ENCODE measurements at regions not wholly inside any gene's neighbourhood (a gene's known extent, or its start where the extent isn't known, plus 50 kb on each side); places are given as distances from the start of the nearest gene placed in this dataset.

GRCh38 chr2:203813684-203814083, 53.9 kb upstream of the CTLA4 start:
- no peak overlapping the region for H3K9ac ChIP-seq (ENCODE audit: low read length)

GRCh38 chr2:203814661-203815540, 52.7 kb upstream of the CTLA4 start:
- Histone ChIP-seq H3K4me1 (ENCODE audit: low read length) (peaks cover 24% of the 10 kb centered on the region), H3K9me3 (ENCODE audit: insufficient read depth, low read length) (no peaks in the 10 kb centered on the region), H3K4me2 (ENCODE audit: low read length) (peak overlapping the region; percentile 58)

More at GRCh38 chr2:203813684-203814083, 53.9 kb upstream of the CTLA4 start:
- no peak overlapping the region for H3K27ac ChIP-seq (ENCODE audit: low read length)
- no peak overlapping the region for H2AFZ ChIP-seq (ENCODE audit: low read depth, low read length)
- H3K9me3 ChIP-seq (ENCODE audit: insufficient read depth, low read length): no peaks in the 10 kb centered on the region
- H4K20me1 ChIP-seq (ENCODE audit: insufficient read depth, low read length): no peaks in the 10 kb centered on the region
- no peak overlapping the region for H3K4me3 ChIP-seq (ENCODE audit: low read length)
- TF ChIP-seq EZH2phosphoT487 (IDR thresholded peaks at IDR 0.05; ENCODE audit: low read depth) (no peak), CTCF (IDR thresholded peaks at IDR 0.05; ENCODE audit: low read depth, low read length) (no peak)
- H3K4me1 ChIP-seq (ENCODE audit: low read length): peaks cover 24% of the 10 kb centered on the region
- H3K27me3 ChIP-seq (ENCODE audit: low read depth, low read length): peaks cover 76% of the 10 kb centered on the region
- H3K36me3 ChIP-seq (replicated peaks; ENCODE audit: low read depth, low read length): no peaks in the 10 kb centered on the region
- H3K79me2 ChIP-seq (ENCODE audit: low read length): no peaks in the 10 kb centered on the region
- H3K4me2 ChIP-seq (ENCODE audit: low read length): no peak overlapping the region

GRCh38 chr2:203815541-203815898, 52.1 kb upstream of the CTLA4 start:
- no peak overlapping the region for H2AFZ ChIP-seq (ENCODE audit: low read depth, low read length)

More at GRCh38 chr2:203814661-203815540, 52.7 kb upstream of the CTLA4 start:
- TF ChIP-seq CTCF (IDR thresholded peaks at IDR 0.05; ENCODE audit: low read depth, low read length) (peak; percentile 84), EZH2phosphoT487 (IDR thresholded peaks at IDR 0.05; ENCODE audit: low read depth) (no peak)
- no peaks in the 10 kb centered on the region for H3K36me3 ChIP-seq (replicated peaks; ENCODE audit: low read depth, low read length)
- H2AFZ ChIP-seq (ENCODE audit: low read depth, low read length): no peak overlapping the region
- no peak overlapping the region for H3K27ac ChIP-seq (ENCODE audit: low read length)
- H3K79me2 ChIP-seq (ENCODE audit: low read length): no peaks in the 10 kb centered on the region
- 0 out of 2 replicates have a peak, but pooled peaks cover 2% of the 10 kb centered on the region for H4K20me1 ChIP-seq (ENCODE audit: insufficient read depth, low read length)
- peak overlapping the region; percentile 34; the same call in 1 of the 2 replicates for H3K4me3 ChIP-seq (ENCODE audit: low read length)
- H3K27me3 ChIP-seq (ENCODE audit: low read depth, low read length): peaks cover 80% of the 10 kb centered on the region
- no peak overlapping the region for H3K9ac ChIP-seq (ENCODE audit: low read length)

More at GRCh38 chr2:203815541-203815898, 52.1 kb upstream of the CTLA4 start:
- Histone ChIP-seq H3K4me1 (ENCODE audit: low read length) (peaks cover 27% of the 10 kb centered on the region), H3K79me2 (ENCODE audit: low read length) (no peaks in the 10 kb centered on the region), H3K4me3 (ENCODE audit: low read length) (peak overlapping the region; percentile 52; the same call in 1 of the 2 replicates), H4K20me1 (ENCODE audit: insufficient read depth, low read length) (0 out of 2 replicates have a peak, but pooled peaks cover 2% of the 10 kb centered on the region), H3K27ac (ENCODE audit: low read length) (no peak overlapping the region), H3K4me2 (ENCODE audit: low read length) (peak overlapping the region; percentile 58), H3K27me3 (ENCODE audit: low read depth, low read length) (peaks cover 82% of the 10 kb centered on the region), H3K9me3 (ENCODE audit: insufficient read depth, low read length) (no peaks in the 10 kb centered on the region), H3K9ac (ENCODE audit: low read length) (no peak overlapping the region), H3K36me3 (replicated peaks; ENCODE audit: low read depth, low read length) (no peaks in the 10 kb centered on the region)
- TF ChIP-seq EZH2phosphoT487 (IDR thresholded peaks at IDR 0.05; ENCODE audit: low read depth): no peak
- TF ChIP-seq CTCF (IDR thresholded peaks at IDR 0.05; ENCODE audit: low read depth, low read length): no peak
